IPS-20b (cell line): ENCODE measurements at regions not wholly inside any gene's neighbourhood (a gene's known extent, or its start where the extent isn't known, plus 50 kb on each side); places are given as distances from the start of the nearest gene placed in this dataset.

Source experiments
- H3K27ac ChIP-seq: one replicate; pipeline ENCODE4 v1.5.1; 2013; ENCODE audit warnings: low read length
- H3K27me3 ChIP-seq: 2 replicates; pipeline ENCODE4 v1.6.1; 2013; ENCODE audit warnings: mild to moderate bottlenecking, low read length, inconsistent platforms; ENCODE audit not compliant: insufficient read depth
- H3K36me3 ChIP-seq: 2 replicates; pipeline ENCODE4 v1.6.1; 2013; ENCODE audit warnings: low read depth, mild to moderate bottlenecking, inconsistent platforms, low read length, moderate library complexity; ENCODE audit not compliant: insufficient read depth
- H3K4me1 ChIP-seq: 2 replicates; pipeline ENCODE4 v1.6.1; 2013; ENCODE audit warnings: mild to moderate bottlenecking, control low read depth, inconsistent platforms, low read length, moderate library complexity; ENCODE audit not compliant: insufficient read depth
- H3K4me3 ChIP-seq: 2 replicates; pipeline ENCODE4 v1.5.1; 2013; ENCODE audit warnings: mild to moderate bottlenecking, low read length, inconsistent platforms
- H3K9ac ChIP-seq: 2 replicates; pipeline ENCODE4 v1.6.1; 2013; ENCODE audit warnings: low read depth, mild to moderate bottlenecking, inconsistent platforms, low read length, moderate library complexity
- H3K9me3 ChIP-seq: 2 replicates; pipeline ENCODE4 v1.6.1; 2013; ENCODE audit warnings: mild to moderate bottlenecking, low read depth, low read length, inconsistent platforms; ENCODE audit not compliant: insufficient read depth

DNA sequence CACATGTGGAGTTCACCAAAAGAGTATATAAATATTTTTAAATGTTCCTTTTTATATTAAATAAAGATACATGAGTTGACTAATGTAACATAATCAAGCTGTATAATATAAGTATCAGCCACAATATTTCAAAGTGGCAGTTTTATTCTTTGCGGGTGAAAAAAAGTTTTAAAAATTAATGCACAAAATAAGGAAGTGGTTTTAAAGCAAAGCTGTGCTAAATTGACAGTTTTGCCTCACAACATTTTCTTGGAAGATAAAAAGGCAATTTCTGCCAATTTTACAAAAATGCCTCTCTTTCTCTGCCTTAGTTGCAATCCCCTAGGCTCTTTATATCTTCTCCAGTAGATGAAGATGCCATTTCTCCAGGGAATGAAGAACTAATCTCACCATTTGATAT, 719.1 kb downstream of the C12orf50 start:
- H3K9me3 ChIP-seq, result no peaks in the 10 kb centered on the region

DNA sequence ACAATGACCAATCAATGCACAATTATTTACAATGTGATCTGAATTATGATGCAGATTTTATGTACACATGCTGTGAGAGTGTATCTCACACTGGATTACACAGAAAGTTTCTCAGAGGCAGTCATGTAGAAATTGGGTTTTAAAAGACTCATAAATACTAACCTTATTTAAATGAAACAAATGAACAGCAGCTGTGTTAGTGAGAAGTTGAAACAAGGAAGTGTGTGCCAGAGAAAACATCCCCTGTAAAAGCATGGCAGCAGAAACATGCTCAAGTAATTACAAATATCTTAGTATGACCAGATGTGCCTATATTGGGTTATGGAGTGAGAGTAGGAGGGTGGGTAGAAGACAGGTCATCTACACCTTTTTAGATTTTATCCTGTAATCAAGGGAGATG, 723.7 kb downstream of the C12orf50 start:
- Histone ChIP-seq H3K27me3 (no peaks in the 10 kb centered on the region), H3K4me1 (no peaks in the 10 kb centered on the region), H3K36me3 (no peaks in the 10 kb centered on the region), H3K4me3 (no peak overlapping the region), H3K9me3 (no peaks in the 10 kb centered on the region), H3K9ac (no peak overlapping the region), H3K27ac (no peak overlapping the region)

More for the DNA sequence above, 719.1 kb downstream of the C12orf50 start:
- H3K36me3 ChIP-seq, result no peaks in the 10 kb centered on the region
- H3K27ac ChIP-seq, result no peak overlapping the region
- H3K9ac ChIP-seq, result no peak overlapping the region
- H3K27me3 ChIP-seq, result no peaks in the 10 kb centered on the region
- no peaks in the 10 kb centered on the region for H3K4me1 ChIP-seq
- no peak overlapping the region for H3K4me3 ChIP-seq

GRCh38 chr12:87304406-87304805, 724.8 kb downstream of the C12orf50 start:
- Histone ChIP-seq H3K4me1 (no peaks in the 10 kb centered on the region), H3K9me3 (no peaks in the 10 kb centered on the region), H3K27me3 (no peaks in the 10 kb centered on the region), H3K27ac (no peak overlapping the region), H3K4me3 (no peak overlapping the region), H3K9ac (no peak overlapping the region), H3K36me3 (no peaks in the 10 kb centered on the region)

DNA sequence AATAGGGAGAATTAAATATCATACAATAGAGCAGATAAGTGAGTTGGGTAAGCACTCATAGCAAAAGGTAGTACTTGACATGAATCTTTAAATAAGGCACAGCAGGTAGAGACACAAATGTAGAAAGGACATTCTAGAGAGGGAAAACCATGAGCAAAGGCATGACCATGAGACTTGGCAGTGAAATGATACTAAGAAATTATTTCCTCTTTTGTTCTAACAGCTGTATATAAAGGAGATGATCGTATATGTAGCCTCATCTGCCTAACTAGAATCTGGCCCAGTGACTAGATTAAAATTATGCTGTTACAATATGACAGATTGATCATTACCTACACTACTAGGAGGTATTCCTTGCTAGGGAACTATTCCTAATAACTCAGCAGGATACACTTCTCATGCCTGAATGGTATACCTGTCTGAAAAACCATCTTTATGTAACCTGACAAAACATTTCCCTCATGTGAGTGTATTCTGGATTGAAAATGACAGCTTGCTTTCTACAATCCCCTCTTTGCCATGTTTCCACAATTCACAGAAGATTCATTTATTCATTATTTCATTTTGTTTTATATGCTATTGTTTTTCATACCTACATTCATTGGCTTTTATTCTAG, 725.7 kb downstream of the C12orf50 start:
- Histone ChIP-seq H3K9me3 (no peaks in the 10 kb centered on the region), H3K27me3 (no peaks in the 10 kb centered on the region)

GRCh38 chr12:87302126-87302745, 727.0 kb downstream of the C12orf50 start:
- Histone ChIP-seq H3K9ac (no peak overlapping the region), H3K27ac (no peak overlapping the region), H3K4me1 (no peaks in the 10 kb centered on the region), H3K9me3 (no peaks in the 10 kb centered on the region), H3K27me3 (no peaks in the 10 kb centered on the region), H3K36me3 (no peaks in the 10 kb centered on the region), H3K4me3 (no peak overlapping the region)

More for the DNA sequence above, 725.7 kb downstream of the C12orf50 start:
- Histone ChIP-seq H3K36me3 (no peaks in the 10 kb centered on the region), H3K4me1 (no peaks in the 10 kb centered on the region), H3K27ac (no peak overlapping the region), H3K9ac (no peak overlapping the region), H3K4me3 (no peak overlapping the region)

DNA sequence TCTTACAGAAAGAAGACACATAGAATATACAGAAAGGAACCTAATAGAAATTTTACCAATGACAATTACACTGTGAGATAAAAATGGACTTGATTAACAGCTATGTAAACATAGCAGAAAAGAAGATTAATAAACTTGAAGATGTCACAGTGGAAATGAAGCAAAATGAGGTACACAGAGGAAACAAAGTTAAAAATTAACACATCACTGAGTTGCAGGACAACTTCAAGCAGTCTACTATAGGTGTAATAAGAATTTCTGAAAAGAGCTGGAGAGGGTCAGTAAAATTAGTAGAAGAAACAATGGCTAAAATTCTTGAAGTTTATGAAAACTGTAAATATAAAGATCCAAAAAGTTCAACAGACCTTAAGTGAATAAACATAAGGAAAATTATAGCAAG, 738.7 kb downstream of the C12orf50 start:
- Histone ChIP-seq H3K27me3 (no peaks in the 10 kb centered on the region), H3K4me3 (no peak overlapping the region), H3K9me3 (peaks cover 3% of the 10 kb centered on the region; the same call in 1 of the 2 replicates), H3K9ac (no peak overlapping the region), H3K36me3 (no peaks in the 10 kb centered on the region), H3K27ac (no peak overlapping the region), H3K4me1 (no peaks in the 10 kb centered on the region)

DNA sequence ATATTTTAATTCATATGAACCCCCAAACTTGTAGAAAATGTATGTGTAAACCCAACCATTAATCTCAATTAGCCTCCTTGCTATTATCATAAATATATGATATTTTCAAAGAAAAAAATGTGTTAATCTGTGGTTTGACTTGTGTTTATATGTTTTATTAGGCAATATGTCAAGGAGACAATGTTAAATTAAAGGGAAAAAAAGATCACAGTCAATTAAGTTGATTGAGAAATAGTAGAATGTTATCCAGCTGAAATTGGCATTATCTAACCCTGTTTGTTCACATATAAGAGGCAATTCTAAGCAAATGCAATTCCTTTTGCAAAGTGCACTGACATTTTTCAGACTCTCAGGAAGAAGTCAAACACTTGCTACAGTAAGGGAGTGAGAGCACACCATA, 745.3 kb downstream of the C12orf50 start:
- H3K9me3 ChIP-seq, result peaks cover 15% of the 10 kb centered on the region
- H3K9ac ChIP-seq, result no peak overlapping the region

GRCh38 chr12:87283111-87283510, 746.1 kb downstream of the C12orf50 start:
- Histone ChIP-seq H3K27ac (no peak overlapping the region), H3K4me1 (no peaks in the 10 kb centered on the region), H3K9ac (no peak overlapping the region), H3K36me3 (no peaks in the 10 kb centered on the region), H3K4me3 (no peak overlapping the region), H3K27me3 (no peaks in the 10 kb centered on the region), H3K9me3 (peaks cover 15% of the 10 kb centered on the region)

More for the DNA sequence above, 745.3 kb downstream of the C12orf50 start:
- Histone ChIP-seq H3K27ac (no peak overlapping the region), H3K4me1 (no peaks in the 10 kb centered on the region), H3K27me3 (no peaks in the 10 kb centered on the region), H3K4me3 (no peak overlapping the region), H3K36me3 (no peaks in the 10 kb centered on the region)

GRCh38 chr12:87280893-87281292, 748.3 kb downstream of the C12orf50 start:
- no peaks in the 10 kb centered on the region for H3K4me1 ChIP-seq
- H3K9me3 ChIP-seq, result peaks cover 15% of the 10 kb centered on the region
- no peaks in the 10 kb centered on the region for H3K36me3 ChIP-seq
- no peak overlapping the region for H3K27ac ChIP-seq
- H3K4me3 ChIP-seq, result no peak overlapping the region
- H3K9ac ChIP-seq, result no peak overlapping the region
- no peaks in the 10 kb centered on the region for H3K27me3 ChIP-seq

DNA sequence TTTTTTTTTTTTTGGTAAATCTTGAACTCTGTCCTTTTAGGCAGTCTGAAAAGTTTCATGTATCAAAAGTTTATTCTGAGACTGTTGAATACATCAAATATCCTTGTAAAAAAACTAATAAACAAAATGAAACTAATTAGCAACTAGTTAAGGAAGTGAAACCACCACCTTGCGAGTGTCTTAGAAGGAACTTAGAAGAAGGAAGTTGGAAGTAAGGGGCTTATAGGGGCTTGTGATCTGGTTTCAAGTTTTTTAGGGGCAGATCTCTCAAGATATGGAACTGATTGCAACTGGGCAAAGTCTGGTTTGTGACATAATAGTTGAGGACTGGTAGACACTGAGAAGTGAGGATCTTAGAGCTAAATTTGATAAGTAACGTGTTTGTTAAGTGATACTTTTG, 748.8 kb downstream of the C12orf50 start:
- H3K4me3 ChIP-seq, result no peak overlapping the region
- H3K36me3 ChIP-seq, result no peaks in the 10 kb centered on the region
- peaks cover 10% of the 10 kb centered on the region for H3K9me3 ChIP-seq
- no peaks in the 10 kb centered on the region for H3K4me1 ChIP-seq
- no peaks in the 10 kb centered on the region for H3K27me3 ChIP-seq
- H3K27ac ChIP-seq, result no peak overlapping the region
- H3K9ac ChIP-seq, result no peak overlapping the region

- Histone ChIP-seq H3K9ac (no peak overlapping the region), H3K4me1 (no peaks in the 10 kb centered on the region), H3K27ac (no peak overlapping the region), H3K9me3 (no peaks in the 10 kb centered on the region), H3K27me3 (no peaks in the 10 kb centered on the region), H3K36me3 (no peaks in the 10 kb centered on the region), H3K4me3 (no peak overlapping the region)
These were observed 754.5 kb downstream of the C12orf50 start for GRCh38 chr12:87274594-87275245.

- Histone ChIP-seq H3K9ac (no peak overlapping the region), H3K4me3 (no peak overlapping the region), H3K27ac (no peak overlapping the region), H3K4me1 (no peaks in the 10 kb centered on the region), H3K36me3 (no peaks in the 10 kb centered on the region), H3K9me3 (no peaks in the 10 kb centered on the region), H3K27me3 (no peaks in the 10 kb centered on the region)
These were observed 756.4 kb downstream of the C12orf50 start for GRCh38 chr12:87272851-87273250.
